Ishikawa (cell line): ENCODE measurements at regions not wholly inside any gene's neighbourhood (a gene's known extent, or its start where the extent isn't known, plus 50 kb on each side); places are given as distances from the start of the nearest gene placed in this dataset.

ENCODE experiments used
- EGR1 ChIP-seq: IDR thresholded peaks from 2 replicates; pipeline ENCODE4 v1.6.1; 2012
- EP300 ChIP-seq: IDR thresholded peaks from 2 replicates; pipeline ENCODE4 v1.6.1; 2012; ENCODE audit warnings: borderline replicate concordance
- MAX ChIP-seq: IDR thresholded peaks from 2 replicates; pipeline ENCODE4 v1.6.1; 2012
- NFIC ChIP-seq: IDR thresholded peaks from 2 replicates; pipeline ENCODE4 v1.6.1; 2012
- RAD21 ChIP-seq: IDR thresholded peaks from 2 replicates; pipeline ENCODE4 v1.6.1; 2012; ENCODE audit warnings: low read depth
- TAF1 ChIP-seq: IDR thresholded peaks from 2 replicates; pipeline ENCODE4 v1.6.1; 2012; ENCODE audit warnings: low read depth, mild to moderate bottlenecking
- YY1 ChIP-seq: IDR thresholded peaks from 2 replicates; pipeline ENCODE4 v1.6.1; 2012; ENCODE audit warnings: low read depth

- TF ChIP-seq TAF1 (no peak), NFIC (no peak), RAD21 (no peak), EGR1 (no peak), MAX (no peak), YY1 (no peak), EP300 (no peak)
These were observed 203.6 kb downstream of the ARHGEF9 start for GRCh38 chrX:63581398-63581797.
